Neural crest cell (in vitro differentiated cells): ENCODE measurements at regions not wholly inside any gene's neighbourhood (a gene's known extent, or its start where the extent isn't known, plus 50 kb on each side); places are given as distances from the start of the nearest gene placed in this dataset.

Experiments
- DNase-seq: peaks from one replicate; pipeline ENCODE4 v3.0.0; 2021; ENCODE audit warnings: low read depth, mixed read lengths, low spot score
- H3K27ac Mint-ChIP-seq: one replicate; pipeline ENCODE4 v1.8.0; 2021; ENCODE audit warnings: mild to moderate bottlenecking, mixed read lengths; ENCODE audit not compliant: unreplicated experiment
- H3K27me3 Mint-ChIP-seq: 2 replicates; pipeline ENCODE4 v1.8.0; 2021; ENCODE audit warnings: low read depth, mild to moderate bottlenecking, mixed read lengths
- H3K36me3 Mint-ChIP-seq: 2 replicates; pipeline ENCODE4 v1.8.0; 2021; ENCODE audit warnings: low read depth, mild to moderate bottlenecking, mixed read lengths
- H3K4me1 Mint-ChIP-seq: 2 replicates; pipeline ENCODE4 v1.8.0; 2021; ENCODE audit warnings: mixed read lengths
- H3K4me3 Mint-ChIP-seq: one replicate; pipeline ENCODE4 v1.8.0; 2021; ENCODE audit warnings: mild to moderate bottlenecking, mixed read lengths
- H3K9me3 Mint-ChIP-seq: 2 replicates; pipeline ENCODE4 v1.8.0; 2021; ENCODE audit warnings: mixed read lengths
- TF ChIP-seq, protein P1 (sequence below): fragments of 200-600 bp; sonication (generic); conservative IDR thresholded peaks from 2 replicates; pipeline ENCODE4 v1.5.0; 2021; ENCODE audit warnings: antibody characterized with exemption, mild to moderate bottlenecking

DNA sequence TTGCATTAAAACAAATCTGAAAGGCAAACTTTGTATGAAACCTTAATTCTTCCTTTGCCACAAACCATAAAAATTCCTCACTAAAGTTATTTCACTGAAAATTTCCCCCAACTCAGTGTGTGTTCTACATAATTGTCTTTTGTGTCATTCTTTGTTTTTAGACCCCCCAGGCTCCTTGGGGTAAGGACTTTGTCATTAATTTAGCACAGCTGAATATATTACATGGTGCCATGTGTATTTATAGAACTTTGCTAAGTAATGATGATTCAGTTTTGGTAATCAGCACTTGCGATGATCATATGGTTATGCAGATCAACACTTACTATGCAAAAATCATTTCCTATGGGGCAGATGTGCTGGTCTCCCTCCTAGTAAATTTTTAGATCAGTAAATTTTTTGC lies 712.1 kb upstream of the MEF2C start:
- no peak overlapping the region for H3K27ac Mint-ChIP-seq
- DNase-seq = no peak
- no peaks in the 10 kb centered on the region for H3K4me1 Mint-ChIP-seq
- no peaks in the 10 kb centered on the region for H3K36me3 Mint-ChIP-seq
- no peak overlapping the region for H3K4me3 Mint-ChIP-seq
- H3K27me3 Mint-ChIP-seq = no peaks in the 10 kb centered on the region
- TF ChIP-seq, protein P1, sequence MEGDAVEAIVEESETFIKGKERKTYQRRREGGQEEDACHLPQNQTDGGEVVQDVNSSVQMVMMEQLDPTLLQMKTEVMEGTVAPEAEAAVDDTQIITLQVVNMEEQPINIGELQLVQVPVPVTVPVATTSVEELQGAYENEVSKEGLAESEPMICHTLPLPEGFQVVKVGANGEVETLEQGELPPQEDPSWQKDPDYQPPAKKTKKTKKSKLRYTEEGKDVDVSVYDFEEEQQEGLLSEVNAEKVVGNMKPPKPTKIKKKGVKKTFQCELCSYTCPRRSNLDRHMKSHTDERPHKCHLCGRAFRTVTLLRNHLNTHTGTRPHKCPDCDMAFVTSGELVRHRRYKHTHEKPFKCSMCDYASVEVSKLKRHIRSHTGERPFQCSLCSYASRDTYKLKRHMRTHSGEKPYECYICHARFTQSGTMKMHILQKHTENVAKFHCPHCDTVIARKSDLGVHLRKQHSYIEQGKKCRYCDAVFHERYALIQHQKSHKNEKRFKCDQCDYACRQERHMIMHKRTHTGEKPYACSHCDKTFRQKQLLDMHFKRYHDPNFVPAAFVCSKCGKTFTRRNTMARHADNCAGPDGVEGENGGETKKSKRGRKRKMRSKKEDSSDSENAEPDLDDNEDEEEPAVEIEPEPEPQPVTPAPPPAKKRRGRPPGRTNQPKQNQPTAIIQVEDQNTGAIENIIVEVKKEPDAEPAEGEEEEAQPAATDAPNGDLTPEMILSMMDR = no peak
- peaks cover 5% of the 10 kb centered on the region for H3K9me3 Mint-ChIP-seq

DNA sequence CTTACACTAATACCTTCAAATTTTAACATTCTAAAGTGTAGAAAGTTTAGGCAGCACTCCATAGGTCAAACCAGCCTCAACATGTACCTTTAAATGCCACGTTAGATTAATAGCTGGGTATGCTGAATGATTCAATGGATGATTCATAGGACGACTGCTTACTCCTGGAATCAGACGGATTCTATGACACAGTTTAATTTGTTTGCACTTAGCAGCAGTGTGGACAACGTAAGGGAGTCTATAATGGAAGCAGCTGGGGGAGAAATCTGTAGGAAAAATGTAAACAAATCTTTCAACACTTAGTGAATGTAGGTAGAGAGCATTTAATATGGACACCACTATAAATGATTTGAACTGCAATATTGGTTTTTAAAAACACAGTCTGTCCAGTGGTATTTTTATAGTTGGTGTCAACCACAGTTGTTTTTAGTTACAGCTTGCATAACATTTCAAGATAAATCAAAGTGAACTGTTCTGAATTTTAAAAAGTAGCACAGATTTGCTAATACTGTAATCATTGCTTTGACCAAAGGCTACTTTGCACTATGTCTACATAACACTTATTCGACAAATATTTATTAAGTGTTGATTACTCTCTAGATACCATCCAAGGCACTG lies 701.5 kb upstream of the MEF2C start:
- no peak for DNase-seq
- Mint-ChIP-seq H3K27ac (no peak overlapping the region), H3K4me1 (peaks cover 7% of the 10 kb centered on the region)

DNA sequence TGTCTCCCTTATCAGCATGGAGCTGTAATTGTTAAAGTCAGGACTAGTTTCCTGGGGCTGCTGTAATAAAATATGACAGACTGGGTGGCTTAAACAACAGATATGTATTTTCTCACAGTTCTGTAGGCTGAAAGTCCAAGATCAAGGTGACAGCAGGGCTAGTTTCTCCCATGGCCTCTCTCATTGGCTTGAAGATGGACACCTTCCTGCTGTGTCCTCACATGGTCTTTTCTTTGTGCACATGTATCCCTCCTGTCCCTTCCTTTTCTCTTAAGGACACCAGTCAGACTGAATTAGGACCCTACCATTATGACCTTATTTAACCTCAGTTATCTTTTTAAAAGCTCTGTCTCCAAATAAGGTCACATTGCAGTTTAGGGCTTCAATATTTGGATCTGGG lies 700.5 kb upstream of the MEF2C start:
- no peak for DNase-seq
- no peak overlapping the region for H3K27ac Mint-ChIP-seq
- peaks cover 4% of the 10 kb centered on the region for H3K9me3 Mint-ChIP-seq
- TF ChIP-seq, protein P1 = no peak
- H3K27me3 Mint-ChIP-seq = no peaks in the 10 kb centered on the region
- no peak overlapping the region for H3K4me3 Mint-ChIP-seq
- no peaks in the 10 kb centered on the region for H3K36me3 Mint-ChIP-seq
- peaks cover 7% of the 10 kb centered on the region for H3K4me1 Mint-ChIP-seq

More for the DNA sequence above, 701.5 kb upstream of the MEF2C start:
- H3K27me3 Mint-ChIP-seq = no peaks in the 10 kb centered on the region
- H3K4me3 Mint-ChIP-seq = no peak overlapping the region
- TF ChIP-seq, protein P1 = no peak
- peaks cover 4% of the 10 kb centered on the region for H3K9me3 Mint-ChIP-seq
- H3K36me3 Mint-ChIP-seq = no peaks in the 10 kb centered on the region

DNA sequence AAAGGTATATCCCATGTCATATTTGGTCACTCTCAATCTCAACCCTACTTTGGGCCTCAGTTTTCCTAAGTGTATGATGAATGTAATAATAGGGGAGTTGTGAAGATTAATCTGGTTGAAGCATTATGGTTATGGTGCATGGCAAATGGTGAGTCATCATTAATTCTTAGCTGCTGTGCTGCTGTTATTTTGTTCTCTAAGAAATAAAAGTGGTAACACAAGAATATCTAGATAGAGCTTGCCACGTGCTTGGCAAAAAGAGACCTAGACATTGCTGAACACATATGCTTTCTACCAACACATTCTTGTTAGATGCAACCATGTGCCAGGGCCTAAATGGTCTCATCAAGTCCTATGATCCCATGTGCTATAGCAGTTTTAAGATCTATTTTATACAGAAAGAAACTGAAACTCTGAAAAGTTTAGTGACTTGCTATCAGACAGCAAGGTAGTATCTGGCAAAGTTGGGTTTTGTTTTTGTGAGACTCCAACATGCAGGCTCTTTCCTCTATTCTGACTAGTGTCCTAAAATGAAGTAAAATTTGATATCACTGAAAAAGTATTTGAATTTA lies 699.9 kb upstream of the MEF2C start:
- H3K4me3 Mint-ChIP-seq = no peak overlapping the region
- peaks cover 4% of the 10 kb centered on the region for H3K9me3 Mint-ChIP-seq
- no peaks in the 10 kb centered on the region for H3K27me3 Mint-ChIP-seq
- peaks cover 7% of the 10 kb centered on the region for H3K4me1 Mint-ChIP-seq
- no peaks in the 10 kb centered on the region for H3K36me3 Mint-ChIP-seq
- TF ChIP-seq, protein P1 = no peak
- DNase-seq = no peak
- H3K27ac Mint-ChIP-seq = no peak overlapping the region

DNA sequence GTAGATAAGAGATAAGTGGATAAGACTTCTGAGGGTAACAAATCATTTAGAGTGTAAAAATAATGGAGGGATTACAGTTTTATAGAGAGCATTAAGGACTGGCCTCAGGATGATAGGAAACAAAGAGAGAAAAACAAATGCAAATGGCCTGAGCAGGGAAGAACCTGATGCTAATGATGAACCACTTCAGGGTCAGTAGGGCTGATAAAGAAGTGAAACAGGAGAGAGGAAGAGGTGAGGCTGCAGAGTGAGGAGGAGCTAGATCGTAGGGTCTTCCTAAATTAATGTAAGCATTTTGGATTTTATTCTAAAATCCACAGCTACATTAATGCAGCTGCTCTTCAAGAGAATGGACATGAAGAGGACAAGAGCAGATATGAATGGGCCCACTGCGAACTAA lies 698.0 kb upstream of the MEF2C start:
- no peak for DNase-seq
- Mint-ChIP-seq H3K4me1 (peaks cover 7% of the 10 kb centered on the region), H3K27ac (no peak overlapping the region), H3K27me3 (no peaks in the 10 kb centered on the region), H3K36me3 (no peaks in the 10 kb centered on the region), H3K9me3 (peaks cover 4% of the 10 kb centered on the region), H3K4me3 (no peak overlapping the region)
- TF ChIP-seq, protein P1 = no peak
